Stimulated activated memory B cell treated with anti-CD40 and anti-IgM and Interleukin-4, amounts not matched to agents 10 μg/mL and 1 μg/mL and 100 μg/mL, for 72 hours (primary cell): ENCODE measurements at regions not wholly inside any gene's neighbourhood (a gene's known extent, or its start where the extent isn't known, plus 50 kb on each side); places are given as distances from the start of the nearest gene placed in this dataset.
"Not testable (repeated sequence)": the region's sequence is repeated elsewhere in the genome, so short reads cannot be mapped to it uniquely, and the experiment has no call there.

Experiments used
- ATAC-seq: fragments of 150-1000 bp; cut with Tn5 transposase; 2 replicates; pipeline ENCODE4 v1.10.0; 2021
- H3K27ac Mint-ChIP-seq: one replicate; pipeline ENCODE4 v1.8.0; 2022; ENCODE audit warnings: mild to moderate bottlenecking, mixed read lengths
- H3K27me3 Mint-ChIP-seq: one replicate; pipeline ENCODE4 v1.8.0; 2022; ENCODE audit warnings: mixed read lengths
- H3K36me3 Mint-ChIP-seq: one replicate; pipeline ENCODE4 v1.8.0; 2022; ENCODE audit warnings: mixed read lengths
- H3K4me1 Mint-ChIP-seq: one replicate; pipeline ENCODE4 v1.8.0; 2022; ENCODE audit warnings: mixed read lengths
- H3K4me3 Mint-ChIP-seq: one replicate; pipeline ENCODE4 v1.8.0; 2022; ENCODE audit warnings: mild to moderate bottlenecking, moderate library complexity, mixed read lengths
- H3K9me3 Mint-ChIP-seq: one replicate; pipeline ENCODE4 v1.8.0; 2022; ENCODE audit warnings: mixed read lengths

DNA sequence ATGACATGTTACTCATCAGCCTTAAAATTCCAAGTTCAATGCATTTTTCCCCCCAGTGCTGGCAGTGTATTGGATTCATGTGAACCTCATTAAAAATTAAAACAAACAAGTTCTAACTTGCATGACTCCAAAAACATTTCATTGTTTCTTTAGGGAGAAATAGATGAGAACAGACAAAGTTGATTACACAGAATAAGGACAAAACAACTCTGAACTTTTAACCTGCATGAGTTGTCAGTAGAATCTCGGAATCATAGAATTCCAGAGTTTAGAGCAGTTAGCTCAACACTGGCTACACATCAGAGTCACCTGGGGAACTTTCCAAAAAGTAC is 127.5 kb downstream of the TMX1 start:
- Mint-ChIP-seq H3K9me3 (peaks cover 3% of the 10 kb centered on the region), H3K27ac (no peak overlapping the region), H3K36me3 (no peaks in the 10 kb centered on the region), H3K4me1 (no peaks in the 10 kb centered on the region), H3K27me3 (peaks cover 4% of the 10 kb centered on the region), H3K4me3 (no peak overlapping the region)
- ATAC-seq: no peak

GRCh38 chr14:51368721-51369163 is 128.7 kb downstream of the TMX1 start:
- no peaks in the 10 kb centered on the region for H3K36me3 Mint-ChIP-seq
- peaks cover 4% of the 10 kb centered on the region for H3K9me3 Mint-ChIP-seq
- H3K27ac Mint-ChIP-seq: no peak overlapping the region
- no peak overlapping the region for H3K4me3 Mint-ChIP-seq
- H3K4me1 Mint-ChIP-seq: no peaks in the 10 kb centered on the region
- ATAC-seq: no peak
- peaks cover 8% of the 10 kb centered on the region for H3K27me3 Mint-ChIP-seq

DNA sequence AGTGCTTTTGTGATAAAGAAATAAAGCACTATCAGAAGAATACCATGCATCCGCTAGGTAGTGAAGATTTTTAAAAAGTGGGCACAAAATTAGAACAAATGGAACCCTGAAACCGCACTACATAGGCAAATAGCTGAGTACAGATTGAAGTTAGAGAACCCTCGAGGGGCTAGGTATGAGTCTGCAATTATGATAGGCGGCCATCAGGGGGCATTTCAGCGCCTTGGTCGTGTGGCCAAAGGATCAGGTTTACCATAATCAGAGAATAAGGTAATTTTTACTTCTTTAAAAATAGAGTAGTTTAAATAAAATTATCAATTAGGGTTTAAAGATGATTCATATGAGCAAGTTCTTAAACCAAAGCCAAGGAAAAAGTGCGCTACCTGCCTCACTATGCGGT is 129.8 kb downstream of the TMX1 start:
- H3K36me3 Mint-ChIP-seq: no peaks in the 10 kb centered on the region
- peaks cover 4% of the 10 kb centered on the region for H3K9me3 Mint-ChIP-seq
- H3K4me1 Mint-ChIP-seq: no peaks in the 10 kb centered on the region
- peaks cover 8% of the 10 kb centered on the region for H3K27me3 Mint-ChIP-seq
- no peak for ATAC-seq
- no peak overlapping the region for H3K4me3 Mint-ChIP-seq
- no peak overlapping the region for H3K27ac Mint-ChIP-seq

DNA sequence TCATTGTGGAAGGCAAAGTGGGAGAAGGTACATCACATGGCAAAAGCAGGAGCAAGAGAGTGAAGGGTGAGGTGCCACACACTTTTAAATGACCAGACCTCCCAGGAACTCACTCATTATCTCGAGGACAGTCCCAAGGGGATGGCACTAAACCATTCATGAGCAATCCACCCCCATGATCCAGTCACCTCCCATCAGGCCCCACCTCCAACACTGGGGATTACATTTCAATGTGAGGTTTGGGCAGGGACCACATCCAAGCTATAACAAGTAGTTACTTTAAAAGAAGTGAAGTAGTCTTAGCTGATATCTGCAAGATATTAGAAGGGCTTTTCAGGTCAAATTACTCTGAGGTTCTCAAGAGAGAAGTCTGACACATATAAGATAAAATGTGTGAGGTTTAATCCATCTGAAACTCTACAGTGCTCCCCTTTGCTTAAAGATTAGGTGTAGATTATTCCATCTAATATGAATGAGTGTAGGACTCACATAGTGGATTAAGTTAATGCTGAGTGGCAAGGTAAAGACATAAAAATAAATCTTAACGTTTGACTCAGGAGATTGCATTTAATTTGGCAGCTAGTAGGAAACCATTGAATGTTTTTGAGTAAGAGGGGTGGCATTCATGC is 130.8 kb downstream of the TMX1 start:
- peak; percentile 12 for ATAC-seq
- peaks cover 4% of the 10 kb centered on the region for H3K9me3 Mint-ChIP-seq
- no peaks in the 10 kb centered on the region for H3K36me3 Mint-ChIP-seq
- H3K27me3 Mint-ChIP-seq: peaks cover 8% of the 10 kb centered on the region
- H3K4me3 Mint-ChIP-seq: no peak overlapping the region
- no peak overlapping the region for H3K27ac Mint-ChIP-seq
- H3K4me1 Mint-ChIP-seq: no peaks in the 10 kb centered on the region

GRCh38 chr14:51377186-51377585 is 137.1 kb downstream of the TMX1 start:
- not testable (repeated sequence) for H3K4me1 Mint-ChIP-seq, ATAC-seq, H3K9me3 Mint-ChIP-seq

GRCh38 chr14:51382506-51382905 is 142.5 kb downstream of the TMX1 start:
- Mint-ChIP-seq H3K4me1 (no peaks in the 10 kb centered on the region), H3K9me3 (no peaks in the 10 kb centered on the region), H3K27me3 (peaks cover 16% of the 10 kb centered on the region), H3K4me3 (no peak overlapping the region), H3K36me3 (no peaks in the 10 kb centered on the region), H3K27ac (no peak overlapping the region)
- no peak for ATAC-seq

More at GRCh38 chr14:51377186-51377585, 137.1 kb downstream of the TMX1 start:
- H3K27me3 Mint-ChIP-seq, H3K36me3 Mint-ChIP-seq, H3K27ac Mint-ChIP-seq, H3K4me3 Mint-ChIP-seq: not testable (repeated sequence)

DNA sequence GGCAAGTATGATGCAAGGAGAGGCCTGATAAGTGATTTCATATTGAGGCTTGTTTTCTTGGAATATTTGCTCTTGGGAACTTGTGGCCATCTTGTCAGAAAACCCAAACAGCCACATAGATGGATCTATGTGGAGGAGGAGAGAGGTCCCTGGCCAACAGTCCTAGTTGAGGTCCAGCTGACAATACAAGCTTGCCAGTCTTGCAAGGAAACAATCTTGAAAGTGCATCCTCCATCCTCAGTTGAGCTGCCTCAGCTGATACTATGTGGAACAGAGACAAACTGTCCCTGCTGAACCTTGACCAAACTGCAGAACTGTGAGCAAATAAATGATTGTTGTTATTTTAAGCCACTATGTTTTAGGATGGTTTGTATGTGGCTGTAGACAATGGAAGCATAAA is 146.4 kb downstream of the TMX1 start:
- no peaks in the 10 kb centered on the region for H3K36me3 Mint-ChIP-seq
- no peak overlapping the region for H3K27ac Mint-ChIP-seq
- peaks cover 32% of the 10 kb centered on the region for H3K27me3 Mint-ChIP-seq
- H3K4me3 Mint-ChIP-seq: no peak overlapping the region
- ATAC-seq: no peak
- H3K4me1 Mint-ChIP-seq: no peaks in the 10 kb centered on the region
- peaks cover 2% of the 10 kb centered on the region for H3K9me3 Mint-ChIP-seq

- H3K27me3 Mint-ChIP-seq: peaks cover 32% of the 10 kb centered on the region
- no peak for ATAC-seq
- no peaks in the 10 kb centered on the region for H3K4me1 Mint-ChIP-seq
- H3K36me3 Mint-ChIP-seq: no peaks in the 10 kb centered on the region
- H3K27ac Mint-ChIP-seq: no peak overlapping the region
- H3K4me3 Mint-ChIP-seq: no peak overlapping the region
- peaks cover 2% of the 10 kb centered on the region for H3K9me3 Mint-ChIP-seq
Measured at GRCh38 chr14:51386983-51387735, 147.1 kb downstream of the TMX1 start.

- Mint-ChIP-seq H3K4me3 (no peak overlapping the region), H3K27me3 (peaks cover 17% of the 10 kb centered on the region), H3K27ac (no peak overlapping the region), H3K36me3 (no peaks in the 10 kb centered on the region), H3K9me3 (peaks cover 2% of the 10 kb centered on the region), H3K4me1 (no peaks in the 10 kb centered on the region)
- no peak for ATAC-seq
Measured at GRCh38 chr14:51392416-51392815, 152.4 kb downstream of the TMX1 start.

DNA sequence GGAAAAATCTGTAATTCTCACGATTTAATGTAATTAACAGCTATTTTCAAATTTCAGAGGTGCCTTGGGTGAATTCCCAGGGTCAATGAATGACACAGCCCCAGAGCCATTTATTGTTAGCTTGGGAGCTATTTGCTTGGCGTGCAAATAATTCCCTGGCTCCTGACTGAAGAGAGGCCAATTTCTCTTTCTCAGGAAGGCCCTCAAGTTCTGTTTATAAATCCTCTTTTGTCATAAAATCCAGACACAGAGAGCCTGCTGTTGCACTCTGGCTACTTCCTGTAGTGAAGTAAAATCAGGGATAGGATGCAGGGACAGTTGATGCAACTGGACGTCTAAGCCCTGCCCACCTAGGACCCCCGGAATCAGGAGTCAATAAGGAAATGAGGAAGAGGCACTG is 154.3 kb downstream of the TMX1 start:
- ATAC-seq: no peak
- no peaks in the 10 kb centered on the region for H3K4me1 Mint-ChIP-seq
- peaks cover 7% of the 10 kb centered on the region for H3K27me3 Mint-ChIP-seq
- H3K9me3 Mint-ChIP-seq: peaks cover 2% of the 10 kb centered on the region
- no peak overlapping the region for H3K4me3 Mint-ChIP-seq
- no peaks in the 10 kb centered on the region for H3K36me3 Mint-ChIP-seq
- H3K27ac Mint-ChIP-seq: no peak overlapping the region

DNA sequence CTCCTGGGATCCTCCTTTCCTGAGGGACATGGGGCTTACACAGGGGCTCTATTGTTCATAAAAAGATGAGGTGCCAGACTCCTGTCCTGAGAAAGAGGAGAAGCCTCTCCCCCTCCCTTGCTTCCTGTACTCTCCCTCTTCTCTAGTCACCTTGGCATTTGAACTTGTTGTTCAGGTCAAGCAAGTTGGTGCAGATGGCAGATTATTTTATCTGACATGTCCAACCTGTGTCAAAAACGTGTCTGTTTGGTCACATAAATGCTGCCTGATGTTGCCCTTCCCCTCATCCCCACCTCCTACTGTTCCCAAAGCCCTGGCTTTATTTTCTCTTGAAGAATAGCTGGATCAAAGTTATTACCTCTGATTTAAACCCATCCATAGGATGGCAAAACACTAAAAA is 154.8 kb downstream of the TMX1 start:
- Mint-ChIP-seq H3K4me3 (no peak overlapping the region), H3K9me3 (peaks cover 2% of the 10 kb centered on the region), H3K27me3 (peaks cover 2% of the 10 kb centered on the region), H3K4me1 (no peaks in the 10 kb centered on the region), H3K36me3 (no peaks in the 10 kb centered on the region), H3K27ac (no peak overlapping the region)
- ATAC-seq: no peak

GRCh38 chr14:51395361-51395849 is 155.4 kb downstream of the TMX1 start:
- H3K27me3 Mint-ChIP-seq: no peaks in the 10 kb centered on the region
- H3K27ac Mint-ChIP-seq: no peak overlapping the region
- H3K4me1 Mint-ChIP-seq: no peaks in the 10 kb centered on the region
- ATAC-seq: peak; percentile 40
- H3K4me3 Mint-ChIP-seq: no peak overlapping the region
- H3K9me3 Mint-ChIP-seq: no peaks in the 10 kb centered on the region
- H3K36me3 Mint-ChIP-seq: no peaks in the 10 kb centered on the region

DNA sequence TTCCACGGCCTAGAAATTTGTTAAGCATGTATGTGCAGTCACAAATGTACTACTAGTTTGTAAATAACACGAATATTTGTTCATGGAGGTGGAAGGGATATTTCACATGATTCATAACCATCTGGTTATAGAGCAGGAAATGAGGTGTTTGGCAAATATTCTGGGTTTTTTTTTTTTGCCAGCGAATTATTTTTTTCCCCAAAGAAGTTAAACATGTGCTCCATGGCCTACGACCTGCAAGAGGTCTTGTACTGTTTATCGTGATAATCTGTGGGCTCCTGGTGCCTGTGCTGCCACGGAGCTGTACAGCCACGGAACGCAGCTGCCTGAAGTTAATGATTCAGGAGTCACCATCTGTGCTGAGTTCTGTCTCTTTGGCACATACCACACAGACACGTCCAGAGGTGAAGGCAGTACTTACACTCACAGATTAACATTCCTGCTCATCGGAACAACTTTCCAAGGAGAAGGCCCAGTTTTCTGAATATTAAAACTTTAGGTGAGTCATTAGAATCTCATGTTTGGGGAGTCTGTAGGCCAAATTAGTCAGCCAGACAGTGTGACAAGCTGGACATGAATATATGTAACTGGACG is 156.3 kb downstream of the TMX1 start:
- ATAC-seq: no peak
- Mint-ChIP-seq H3K36me3 (no peaks in the 10 kb centered on the region), H3K4me3 (no peak overlapping the region), H3K27ac (no peak overlapping the region), H3K27me3 (no peaks in the 10 kb centered on the region), H3K9me3 (no peaks in the 10 kb centered on the region), H3K4me1 (no peaks in the 10 kb centered on the region)

DNA sequence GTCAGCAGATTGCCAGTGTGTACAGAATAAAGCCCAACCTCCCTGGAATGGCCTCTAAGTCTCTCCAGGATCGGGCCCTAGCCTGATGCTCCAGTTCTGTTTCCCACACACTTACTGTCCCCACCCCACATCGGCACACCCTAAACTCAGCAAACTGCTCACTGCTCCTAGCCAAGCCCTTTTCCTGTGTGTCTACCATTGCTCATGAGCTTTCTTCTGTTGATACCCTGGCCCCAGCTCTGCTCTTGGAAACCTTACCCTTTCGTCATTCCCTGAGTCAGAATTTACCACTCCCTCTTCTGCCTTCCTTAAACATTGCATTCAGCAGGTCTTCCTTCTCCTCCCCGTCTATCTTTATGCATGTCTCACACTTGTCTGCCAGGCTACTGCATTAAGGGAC is 158.9 kb downstream of the TMX1 start:
- H3K36me3 Mint-ChIP-seq: no peaks in the 10 kb centered on the region
- H3K9me3 Mint-ChIP-seq: no peaks in the 10 kb centered on the region
- no peak overlapping the region for H3K27ac Mint-ChIP-seq
- no peak for ATAC-seq
- H3K27me3 Mint-ChIP-seq: no peaks in the 10 kb centered on the region
- H3K4me3 Mint-ChIP-seq: no peak overlapping the region
- no peaks in the 10 kb centered on the region for H3K4me1 Mint-ChIP-seq

- Mint-ChIP-seq H3K27ac (no peak overlapping the region), H3K36me3 (no peaks in the 10 kb centered on the region), H3K4me1 (no peaks in the 10 kb centered on the region), H3K4me3 (no peak overlapping the region), H3K9me3 (no peaks in the 10 kb centered on the region), H3K27me3 (no peaks in the 10 kb centered on the region)
- ATAC-seq: no peak
Measured at GRCh38 chr14:51400139-51400538, 160.1 kb downstream of the TMX1 start.

- Mint-ChIP-seq H3K27me3 (no peaks in the 10 kb centered on the region), H3K4me3 (no peak overlapping the region), H3K36me3 (no peaks in the 10 kb centered on the region), H3K4me1 (no peaks in the 10 kb centered on the region), H3K27ac (no peak overlapping the region), H3K9me3 (no peaks in the 10 kb centered on the region)
- no peak for ATAC-seq
Measured at GRCh38 chr14:51401272-51401671, 161.2 kb downstream of the TMX1 start.
